Stimulated activated CD4-positive, alpha-beta T cell treated with anti-CD3 and anti-CD28 coated beads, Interleukin-2, amount 100 ng/mL, for 48 hours (primary cell): ENCODE measurements at regions not wholly inside any gene's neighbourhood (a gene's known extent, or its start where the extent isn't known, plus 50 kb on each side); places are given as distances from the start of the nearest gene placed in this dataset.
"Not testable (repeated sequence)": the region's sequence is repeated elsewhere in the genome, so short reads cannot be mapped to it uniquely, and the experiment has no call there.

Source experiments
- DNase-seq, 2 donors: peaks; one replicate each; pipeline ENCODE4 v3.0.0-alpha.2; 2020

GRCh38 chr7:136148920-136149319 lies 171.8 kb upstream of the MTPN start:
- DNase-seq, result no peak

DNA sequence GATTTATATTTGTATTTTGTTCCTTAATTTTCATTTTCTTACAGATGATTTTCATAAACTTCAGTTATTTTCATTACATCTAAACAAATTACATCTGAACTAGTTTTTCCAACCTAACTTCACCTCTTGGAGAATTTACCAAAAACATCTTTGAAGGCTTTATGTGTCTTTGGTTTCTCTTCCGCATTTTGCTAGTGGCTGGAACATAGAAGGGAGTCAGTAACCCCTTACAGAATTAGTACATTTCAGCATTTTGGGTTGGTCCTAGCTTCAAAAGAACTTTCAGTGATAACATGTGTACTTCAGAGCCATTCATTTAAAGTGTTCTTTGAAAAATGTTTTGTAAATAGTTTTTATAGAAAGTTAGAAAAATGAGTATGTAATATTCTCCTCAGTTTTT lies 169.8 kb upstream of the MTPN start:
- DNase-seq, result no peak

DNA sequence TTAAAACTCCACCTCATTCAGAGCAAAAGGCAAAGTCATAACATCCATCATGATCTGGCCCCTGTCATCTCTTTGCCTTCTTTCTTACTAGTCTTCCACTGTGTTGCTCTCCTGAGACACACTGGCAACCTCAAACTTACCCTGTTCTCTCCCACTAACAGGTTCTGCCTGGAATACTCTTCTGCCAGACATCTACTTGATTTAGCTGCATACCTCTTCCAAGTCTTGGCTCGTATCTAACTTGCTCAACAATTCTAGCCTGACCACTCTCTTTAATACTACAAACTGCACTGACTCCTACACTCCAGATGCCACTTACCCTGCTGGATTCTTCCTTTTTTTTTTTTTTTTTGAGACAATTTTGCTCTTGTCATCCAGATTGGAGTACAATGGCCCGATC lies 167.0 kb upstream of the MTPN start:
- DNase-seq, result no peak

- DNase-seq, result no peak
Observed at GRCh38 chr7:136143271-136143670, 166.1 kb upstream of the MTPN start.

- DNase-seq, result no peak
Observed at GRCh38 chr7:136142583-136142982, 165.4 kb upstream of the MTPN start.

GRCh38 chr7:136140469-136140868 lies 163.3 kb upstream of the MTPN start:
- DNase-seq, result no peak

DNA sequence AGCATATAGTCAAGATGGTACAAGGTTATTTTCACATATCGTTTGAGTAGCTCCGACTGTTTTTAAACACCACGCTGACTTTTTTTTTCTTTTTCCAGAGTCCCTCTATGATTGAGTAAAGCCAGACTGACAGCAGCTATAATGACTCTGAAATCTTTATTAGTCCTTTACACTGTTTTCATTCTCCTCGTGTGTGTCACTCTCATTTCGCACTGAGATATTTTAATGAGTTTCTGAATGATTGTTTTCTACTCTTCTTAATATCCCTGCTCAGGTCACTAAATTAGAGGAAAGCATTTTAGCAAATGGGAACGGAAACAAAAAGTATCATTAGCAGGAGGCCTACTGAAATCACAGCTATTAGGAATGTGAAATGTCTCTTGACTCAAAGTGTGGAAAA lies 162.3 kb upstream of the MTPN start:
- DNase-seq, result no peak

- no peak for DNase-seq
Observed at GRCh38 chr7:136138991-136139390, 161.8 kb upstream of the MTPN start.

GRCh38 chr7:136136906-136137454 lies 159.8 kb upstream of the MTPN start:
- no peak for DNase-seq

- no peak for DNase-seq
Observed at GRCh38 chr7:136134503-136134902, 157.3 kb upstream of the MTPN start.

DNA sequence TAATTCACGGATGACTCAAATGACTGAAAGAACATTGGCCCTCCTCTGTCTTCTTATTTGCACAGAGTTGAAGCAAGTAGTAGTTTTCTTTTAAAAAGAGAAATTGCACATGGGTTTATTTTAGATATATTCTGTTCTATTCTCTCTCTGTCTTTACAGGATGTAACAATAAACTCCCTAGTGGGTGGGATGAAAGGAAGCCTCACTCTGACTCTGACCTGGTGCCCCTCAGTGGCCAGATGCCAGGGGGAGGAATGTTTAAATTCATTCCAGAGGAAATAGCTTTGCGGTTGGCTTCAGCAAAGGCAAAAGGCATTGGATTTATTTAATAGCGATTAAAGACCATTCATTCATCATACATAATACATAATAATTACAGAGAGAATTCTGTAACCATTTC lies 156.4 kb upstream of the MTPN start:
- DNase-seq, result no peak

GRCh38 chr7:136131304-136131630 lies 154.1 kb upstream of the MTPN start:
- DNase-seq, result no peak

GRCh38 chr7:136130511-136131303 lies 153.5 kb upstream of the MTPN start:
- DNase-seq, result no peak

DNA sequence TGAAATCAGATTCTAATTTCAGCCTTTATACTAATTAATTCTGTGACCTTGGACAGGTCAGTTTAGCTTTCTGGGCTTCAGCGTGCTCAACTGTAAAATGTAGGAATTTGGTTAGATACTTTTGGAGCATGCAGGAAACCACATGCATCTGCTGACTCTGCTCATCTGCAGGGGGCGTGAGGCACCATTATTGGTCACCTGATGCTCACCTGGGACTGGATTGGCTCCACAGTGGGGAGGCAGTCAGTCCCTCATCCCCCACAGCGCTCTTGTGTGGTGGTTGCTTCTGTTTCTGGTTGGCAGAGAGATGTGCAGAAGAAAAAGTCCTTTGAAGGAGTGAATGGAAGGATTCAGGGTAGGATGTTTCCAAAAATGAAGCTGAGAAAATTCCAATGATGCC lies 150.9 kb upstream of the MTPN start:
- no peak for DNase-seq

GRCh38 chr7:136123352-136123751 lies 146.2 kb upstream of the MTPN start:
- DNase-seq, result no peak

DNA sequence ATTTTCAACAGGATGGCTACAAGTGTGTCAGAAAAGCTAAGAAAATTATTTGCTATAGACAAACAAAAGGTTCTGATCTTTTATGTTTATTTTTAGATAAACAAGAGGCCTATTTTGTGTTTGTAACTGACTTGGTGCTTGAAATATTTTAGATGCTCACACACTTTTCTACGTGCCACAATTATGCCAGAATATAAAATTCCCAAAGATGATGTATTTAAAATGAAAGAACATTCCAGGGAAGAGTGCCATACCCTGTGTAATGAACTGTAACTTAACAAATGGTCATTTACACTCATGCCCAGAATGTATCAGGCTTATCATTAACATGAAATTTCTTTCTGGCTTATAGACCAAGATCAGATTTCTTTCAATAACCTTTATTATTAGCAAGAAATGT lies 144.9 kb upstream of the MTPN start:
- no peak for DNase-seq

- no peak for DNase-seq
Observed at GRCh38 chr7:136117539-136117938, 140.4 kb upstream of the MTPN start.

- DNase-seq, result no peak
Observed at GRCh38 chr7:136116186-136116585, 139.0 kb upstream of the MTPN start.

DNA sequence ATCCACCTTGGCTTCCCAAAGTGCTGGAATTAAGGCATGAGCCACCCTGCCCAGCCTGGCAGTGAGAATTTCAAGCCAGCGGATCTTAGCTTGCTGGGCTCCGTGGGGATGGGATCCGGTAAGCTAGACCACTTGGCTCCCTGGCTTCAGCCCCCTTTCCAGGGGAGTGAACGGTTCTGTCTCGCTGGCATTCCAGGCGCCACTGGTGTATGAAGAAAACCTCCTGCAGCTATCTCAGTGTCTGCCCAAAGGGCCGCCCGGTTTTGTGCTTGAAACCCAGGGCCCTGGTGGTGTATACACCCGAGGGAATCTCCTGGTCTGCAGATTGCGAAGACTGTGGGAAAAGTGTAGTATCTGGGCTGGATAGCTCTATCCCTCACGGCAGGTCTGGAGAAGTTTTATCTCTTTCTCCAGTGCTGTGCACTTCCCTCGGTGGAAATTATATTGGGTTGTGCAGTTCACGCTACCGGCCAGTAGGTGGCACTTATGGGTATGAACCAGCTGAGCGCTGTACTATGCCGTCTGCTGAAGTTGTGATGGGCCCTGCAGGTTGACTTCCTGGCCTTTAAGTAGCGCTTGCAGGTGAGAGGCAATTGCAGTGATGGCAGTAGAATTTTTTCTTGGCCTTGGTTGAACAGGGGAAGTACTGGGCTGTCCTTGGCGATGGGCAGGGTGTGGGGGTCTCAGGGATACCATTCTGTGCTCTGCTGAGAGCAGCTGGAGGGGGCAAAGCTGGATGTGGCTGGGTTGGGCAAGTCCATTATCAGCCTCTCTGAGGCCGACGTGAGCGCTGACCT lies 138.0 kb upstream of the MTPN start:
- peak; percentile 49 to 50 for DNase-seq

GRCh38 chr7:136114467-136114866 lies 137.3 kb upstream of the MTPN start:
- not testable (repeated sequence) for DNase-seq

DNA sequence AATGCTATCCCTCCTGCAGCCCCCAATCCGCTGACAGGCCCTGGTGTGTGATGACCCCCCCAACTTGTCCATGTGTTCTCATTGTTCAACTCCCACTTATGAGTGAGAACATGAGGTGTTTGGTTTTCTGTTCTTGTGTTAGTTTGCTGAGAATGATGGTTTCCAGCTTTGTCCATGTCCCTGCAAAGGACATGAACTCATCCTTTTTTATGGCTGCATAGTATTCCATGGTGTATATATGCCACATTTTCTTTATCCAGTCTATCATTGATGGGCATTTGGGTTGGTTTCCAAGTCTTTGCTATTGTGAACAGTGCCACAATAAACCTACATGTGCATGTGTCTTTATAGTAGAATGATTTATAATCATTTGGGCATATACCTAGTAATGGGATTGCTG lies 131.9 kb upstream of the MTPN start:
- not testable (repeated sequence) for DNase-seq

GRCh38 chr7:136105191-136105590 lies 128.0 kb upstream of the MTPN start:
- DNase-seq, result no peak

GRCh38 chr7:136104269-136104603 lies 127.1 kb upstream of the MTPN start:
- no peak for DNase-seq

DNA sequence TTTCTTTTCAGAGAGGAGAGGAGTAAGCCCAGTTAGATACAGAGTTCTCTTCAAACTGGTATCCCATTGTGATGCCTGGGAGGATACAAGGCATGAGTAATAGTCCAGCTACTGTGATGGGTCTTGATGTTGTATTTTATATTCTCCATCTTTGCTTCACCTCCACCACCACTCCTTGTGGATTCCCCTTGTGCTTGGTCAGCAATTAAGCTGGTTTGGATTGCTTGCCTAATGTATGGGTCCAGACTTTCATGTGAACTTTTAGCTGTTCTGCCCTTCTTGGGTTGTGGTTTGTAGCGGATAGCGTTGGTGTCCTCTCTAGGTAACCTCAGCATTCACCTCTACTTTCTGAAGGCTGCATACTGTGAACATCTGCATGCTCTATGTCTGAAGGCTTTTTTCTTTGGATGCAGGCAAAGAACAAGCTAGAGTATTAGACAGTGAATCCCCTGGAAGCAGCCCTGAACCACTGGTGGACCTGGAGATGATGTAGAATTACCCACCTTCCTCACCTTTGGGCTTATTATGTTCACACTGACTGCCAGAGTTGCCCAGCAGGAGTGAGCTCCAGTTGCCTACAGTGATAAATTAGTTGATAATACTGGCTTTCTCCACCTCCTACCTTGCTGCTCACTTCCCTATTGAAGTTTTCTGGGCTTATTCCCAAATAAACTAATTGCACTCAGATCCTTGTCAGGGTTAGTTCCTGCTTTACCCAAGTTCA lies 126.5 kb upstream of the MTPN start:
- DNase-seq, result no peak
